Activated CD4-positive, alpha-beta T cell treated with anti-CD3 and anti-CD28 coated beads for 36 hours (primary cell): ENCODE measurements at regions not wholly inside any gene's neighbourhood (a gene's known extent, or its start where the extent isn't known, plus 50 kb on each side); places are given as distances from the start of the nearest gene placed in this dataset.

Experiments
- ATAC-seq: fragments of 200-7000 bp; cut with Tn5 transposase; one replicate; pipeline ENCODE4 v1.10.0; 2021; ENCODE audit warnings: mild to moderate bottlenecking, moderate library complexity
- CTCF ChIA-PET: fragments of 350-600 bp; sonication (Branson Sonifier 250); formaldehyde crosslinking; loops from one replicate; lab custom pipeline; 2021; ENCODE audit warnings: antibody characterized with exemption; lab: Charles Lee
- POLR2A ChIA-PET: fragments of 350-600 bp; sonication (Branson Sonifier 250); formaldehyde crosslinking; loops from one replicate; lab custom pipeline; 2021; ENCODE audit warnings: antibody characterized with exemption, inconsistent platforms; lab: Charles Lee
- DNase-seq: peaks from one replicate; pipeline ENCODE4 v3.0.0-alpha.2; 2020
- H3K27ac Mint-ChIP-seq: one replicate; pipeline ENCODE4 v1.8.0; 2021; ENCODE audit warnings: mixed read lengths
- H3K27me3 Mint-ChIP-seq: one replicate; pipeline ENCODE4 v1.8.0; 2021; ENCODE audit warnings: mixed read lengths
- H3K36me3 Mint-ChIP-seq: one replicate; pipeline ENCODE4 v1.8.0; 2021; ENCODE audit warnings: low read depth, mixed read lengths
- H3K4me1 Mint-ChIP-seq: one replicate; pipeline ENCODE4 v1.8.0; 2021; ENCODE audit warnings: mixed read lengths
- H3K4me3 Mint-ChIP-seq: one replicate; pipeline ENCODE4 v1.8.0; 2021; ENCODE audit warnings: mild to moderate bottlenecking, moderate library complexity, mixed read lengths
- H3K9me3 Mint-ChIP-seq: one replicate; pipeline ENCODE4 v1.8.0; 2021; ENCODE audit warnings: low read depth, mixed read lengths
- intact Hi-C, 2 experiments: fragments of 100-400 bp; cut with DNase I in 1 of 2; cut with micrococcal nuclease in 1 of 2; formaldehyde crosslinking; loops; one replicate each; pipeline versions ENCODE4 v1.14.2 to v1.15.1; 2022 to 2024; cut with DNase I, micrococcal nuclease

- H3K36me3 Mint-ChIP-seq, result no peaks in the 10 kb centered on the region
- H3K4me3 Mint-ChIP-seq, result no peak overlapping the region
- ChIA-PET POLR2A (no interaction called here), CTCF (no interaction called here)
- intact Hi-C loops, result no loop called here
- ATAC-seq, result no peak
- no peaks in the 10 kb centered on the region for H3K27me3 Mint-ChIP-seq
- H3K4me1 Mint-ChIP-seq, result peaks cover 16% of the 10 kb centered on the region
- no peak for DNase-seq
- no peak overlapping the region for H3K27ac Mint-ChIP-seq
- no peaks in the 10 kb centered on the region for H3K9me3 Mint-ChIP-seq
Measured at GRCh38 chr10:4198216-4198615, 413.2 kb upstream of the KLF6 start.

- Mint-ChIP-seq H3K4me1 (peaks cover 16% of the 10 kb centered on the region), H3K27me3 (no peaks in the 10 kb centered on the region), H3K36me3 (no peaks in the 10 kb centered on the region), H3K27ac (no peak overlapping the region), H3K9me3 (no peaks in the 10 kb centered on the region), H3K4me3 (no peak overlapping the region)
- ChIA-PET CTCF (no interaction called here), POLR2A (no interaction called here)
- DNase-seq (no peak), ATAC-seq (no peak)
- intact Hi-C loops, result no loop called here
Measured at GRCh38 chr10:4197676-4198075, 412.7 kb upstream of the KLF6 start.

DNA sequence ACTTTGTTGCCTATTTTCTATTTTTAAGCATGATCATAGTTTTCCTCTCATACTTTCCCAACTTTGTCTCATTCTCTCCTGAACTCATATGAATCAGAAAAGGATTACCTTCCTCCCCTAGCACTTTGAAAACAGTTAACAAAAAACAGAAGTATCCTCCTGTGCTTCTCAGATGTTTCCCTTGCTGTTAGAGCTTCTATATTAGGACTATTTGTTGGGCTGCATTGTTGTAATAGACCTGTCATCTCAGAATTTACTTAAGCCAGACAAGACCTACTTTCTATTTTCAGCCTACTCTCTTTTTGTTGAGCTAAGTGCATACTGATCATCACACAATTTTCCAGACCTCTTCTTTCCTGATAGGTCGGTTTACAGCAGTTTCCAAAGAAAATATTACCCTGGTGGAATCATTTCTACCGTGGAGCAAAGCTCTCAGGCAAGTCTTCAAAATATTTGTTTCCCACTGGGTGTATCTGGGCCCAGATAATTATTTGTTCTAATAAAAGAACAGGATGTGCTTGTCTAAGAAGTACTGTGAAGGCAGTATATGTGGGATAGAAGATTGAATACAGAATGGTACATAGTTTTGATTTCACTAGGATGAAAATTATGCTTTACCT, 411.9 kb upstream of the KLF6 start:
- intact Hi-C loops, result no loop called here
- Mint-ChIP-seq H3K27ac (no peak overlapping the region), H3K4me1 (peaks cover 16% of the 10 kb centered on the region), H3K9me3 (no peaks in the 10 kb centered on the region), H3K36me3 (no peaks in the 10 kb centered on the region), H3K27me3 (no peaks in the 10 kb centered on the region), H3K4me3 (no peak overlapping the region)
- ChIA-PET POLR2A (interaction anchor here (0.6 kb wide), 1 partner anchor 51 kb away, joined by 3 read pairs; no protein-coding TSS in a partner anchor), CTCF (interaction anchor here (0.8 kb wide), 1 partner anchor 618 kb away, joined by 3 read pairs; no protein-coding TSS in a partner anchor)
- DNase-seq (no peak), ATAC-seq (peak; percentile 36)

GRCh38 chr10:4196183-4196582, 411.2 kb upstream of the KLF6 start:
- no peak overlapping the region for H3K4me3 Mint-ChIP-seq
- H3K27me3 Mint-ChIP-seq, result no peaks in the 10 kb centered on the region
- H3K4me1 Mint-ChIP-seq, result peaks cover 16% of the 10 kb centered on the region
- ATAC-seq (no peak), DNase-seq (no peak)
- intact Hi-C loops, result no loop called here
- H3K27ac Mint-ChIP-seq, result no peak overlapping the region
- H3K9me3 Mint-ChIP-seq, result no peaks in the 10 kb centered on the region
- CTCF ChIA-PET, result interaction anchor here (0.8 kb wide), 1 partner anchor 619 kb away, joined by 3 read pairs; no protein-coding TSS in a partner anchor
- POLR2A ChIA-PET, result interaction anchor here (0.6 kb wide), 1 partner anchor 52 kb away, joined by 3 read pairs; no protein-coding TSS in a partner anchor
- H3K36me3 Mint-ChIP-seq, result no peaks in the 10 kb centered on the region

DNA sequence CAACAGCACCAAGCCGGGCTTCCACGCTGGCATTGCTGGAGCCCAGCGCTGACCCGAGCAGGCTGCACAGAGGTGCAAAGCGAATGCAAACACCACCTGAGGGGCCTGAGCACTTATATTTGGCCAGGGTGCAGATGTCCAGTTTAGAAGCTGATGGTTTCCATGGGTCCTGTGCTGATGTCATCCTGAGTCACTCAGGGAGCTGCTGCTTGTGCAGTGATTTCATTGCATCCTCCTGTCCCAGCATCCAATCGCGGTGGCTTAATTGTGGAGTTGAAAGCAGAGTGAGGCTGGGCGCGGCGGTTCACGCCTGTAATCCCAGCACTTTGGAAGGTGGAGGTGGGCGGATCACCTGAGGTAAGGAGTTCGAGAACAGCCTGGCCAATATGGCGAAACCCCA, 410.2 kb upstream of the KLF6 start:
- peaks cover 16% of the 10 kb centered on the region for H3K4me1 Mint-ChIP-seq
- ChIA-PET CTCF (no interaction called here), POLR2A (no interaction called here)
- H3K36me3 Mint-ChIP-seq, result no peaks in the 10 kb centered on the region
- H3K27me3 Mint-ChIP-seq, result no peaks in the 10 kb centered on the region
- intact Hi-C loops, result no loop called here
- H3K4me3 Mint-ChIP-seq, result no peak overlapping the region
- no peaks in the 10 kb centered on the region for H3K9me3 Mint-ChIP-seq
- no peak overlapping the region for H3K27ac Mint-ChIP-seq
- ATAC-seq, result no peak
- no peak for DNase-seq

GRCh38 chr10:4194231-4194630, 409.2 kb upstream of the KLF6 start:
- H3K36me3 Mint-ChIP-seq, result no peaks in the 10 kb centered on the region
- intact Hi-C loops, result no loop called here
- no peak overlapping the region for H3K4me3 Mint-ChIP-seq
- peaks cover 16% of the 10 kb centered on the region for H3K4me1 Mint-ChIP-seq
- DNase-seq, result no peak
- CTCF ChIA-PET, result no interaction called here
- no peak for ATAC-seq
- no peaks in the 10 kb centered on the region for H3K27me3 Mint-ChIP-seq
- H3K9me3 Mint-ChIP-seq, result no peaks in the 10 kb centered on the region
- POLR2A ChIA-PET, result no interaction called here
- no peak overlapping the region for H3K27ac Mint-ChIP-seq

- no peak overlapping the region for H3K4me3 Mint-ChIP-seq
- ATAC-seq, result no peak
- ChIA-PET CTCF (no interaction called here), POLR2A (no interaction called here)
- H3K4me1 Mint-ChIP-seq, result peaks cover 12% of the 10 kb centered on the region
- no peaks in the 10 kb centered on the region for H3K27me3 Mint-ChIP-seq
- intact Hi-C loops, result no loop called here
- H3K9me3 Mint-ChIP-seq, result no peaks in the 10 kb centered on the region
- H3K27ac Mint-ChIP-seq, result no peak overlapping the region
- H3K36me3 Mint-ChIP-seq, result no peaks in the 10 kb centered on the region
- no peak for DNase-seq
Measured at GRCh38 chr10:4191894-4192293, 406.9 kb upstream of the KLF6 start.

GRCh38 chr10:4191354-4191753, 406.3 kb upstream of the KLF6 start:
- peaks cover 7% of the 10 kb centered on the region for H3K4me1 Mint-ChIP-seq
- H3K27me3 Mint-ChIP-seq, result no peaks in the 10 kb centered on the region
- ChIA-PET CTCF (interaction anchor here (0.9 kb wide), 1 partner anchor 994 kb away, joined by 3 read pairs; no protein-coding TSS in a partner anchor), POLR2A (no interaction called here)
- no peak for ATAC-seq
- H3K9me3 Mint-ChIP-seq, result no peaks in the 10 kb centered on the region
- H3K36me3 Mint-ChIP-seq, result no peaks in the 10 kb centered on the region
- DNase-seq, result no peak
- no peak overlapping the region for H3K4me3 Mint-ChIP-seq
- intact Hi-C loops, result no loop called here
- H3K27ac Mint-ChIP-seq, result no peak overlapping the region

- ChIA-PET POLR2A (no interaction called here), CTCF (interaction anchor here (0.9 kb wide), 1 partner anchor 993 kb away, joined by 3 read pairs; no protein-coding TSS in a partner anchor)
- ATAC-seq (no peak), DNase-seq (no peak)
- H3K9me3 Mint-ChIP-seq, result no peaks in the 10 kb centered on the region
- intact Hi-C loops, result no loop called here
- no peaks in the 10 kb centered on the region for H3K36me3 Mint-ChIP-seq
- no peak overlapping the region for H3K4me3 Mint-ChIP-seq
- no peaks in the 10 kb centered on the region for H3K27me3 Mint-ChIP-seq
- H3K4me1 Mint-ChIP-seq, result peaks cover 3% of the 10 kb centered on the region
- no peak overlapping the region for H3K27ac Mint-ChIP-seq
Measured at GRCh38 chr10:4190876-4191275, 405.9 kb upstream of the KLF6 start.

GRCh38 chr10:4189281-4189680, 404.3 kb upstream of the KLF6 start:
- Mint-ChIP-seq H3K4me1 (peaks cover 3% of the 10 kb centered on the region), H3K4me3 (no peak overlapping the region), H3K27ac (no peak overlapping the region), H3K9me3 (no peaks in the 10 kb centered on the region), H3K36me3 (no peaks in the 10 kb centered on the region), H3K27me3 (no peaks in the 10 kb centered on the region)
- intact Hi-C loops, result no loop called here
- no peak for ATAC-seq
- DNase-seq, result no peak
- ChIA-PET POLR2A (no interaction called here), CTCF (interaction anchor here (0.6 kb wide), 1 partner anchor 672 kb away, joined by 4 read pairs; no protein-coding TSS in a partner anchor)

DNA sequence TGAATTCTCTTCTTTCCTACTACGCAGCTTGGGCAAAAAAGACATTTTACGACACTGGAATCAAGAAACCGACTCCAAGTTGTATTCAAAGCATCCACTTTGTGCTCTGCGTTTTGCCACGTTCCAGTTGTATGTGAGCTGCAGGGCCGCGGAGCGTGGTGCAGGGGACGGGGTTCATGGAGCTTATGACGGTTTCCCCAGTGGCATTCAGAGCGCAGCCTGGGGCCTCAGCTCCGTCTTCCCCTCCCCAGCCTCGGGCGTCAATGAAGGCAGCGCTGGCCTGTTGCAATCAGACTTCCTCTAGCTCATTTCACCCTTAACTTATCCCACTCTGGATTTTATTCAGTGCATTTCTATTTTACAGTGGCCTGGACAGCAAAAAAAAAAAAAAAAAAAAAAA, 403.4 kb upstream of the KLF6 start:
- Mint-ChIP-seq H3K9me3 (no peaks in the 10 kb centered on the region), H3K4me1 (peaks cover 3% of the 10 kb centered on the region), H3K27me3 (no peaks in the 10 kb centered on the region), H3K36me3 (no peaks in the 10 kb centered on the region), H3K27ac (no peak overlapping the region), H3K4me3 (no peak overlapping the region)
- POLR2A ChIA-PET, result no interaction called here
- no peak for DNase-seq
- no peak for ATAC-seq
- intact Hi-C loops, result no loop called here
- CTCF ChIA-PET, result interaction anchor here (1.3 kb wide), 1 partner anchor 383 kb away, joined by 3 read pairs; no protein-coding TSS in a partner anchor

DNA sequence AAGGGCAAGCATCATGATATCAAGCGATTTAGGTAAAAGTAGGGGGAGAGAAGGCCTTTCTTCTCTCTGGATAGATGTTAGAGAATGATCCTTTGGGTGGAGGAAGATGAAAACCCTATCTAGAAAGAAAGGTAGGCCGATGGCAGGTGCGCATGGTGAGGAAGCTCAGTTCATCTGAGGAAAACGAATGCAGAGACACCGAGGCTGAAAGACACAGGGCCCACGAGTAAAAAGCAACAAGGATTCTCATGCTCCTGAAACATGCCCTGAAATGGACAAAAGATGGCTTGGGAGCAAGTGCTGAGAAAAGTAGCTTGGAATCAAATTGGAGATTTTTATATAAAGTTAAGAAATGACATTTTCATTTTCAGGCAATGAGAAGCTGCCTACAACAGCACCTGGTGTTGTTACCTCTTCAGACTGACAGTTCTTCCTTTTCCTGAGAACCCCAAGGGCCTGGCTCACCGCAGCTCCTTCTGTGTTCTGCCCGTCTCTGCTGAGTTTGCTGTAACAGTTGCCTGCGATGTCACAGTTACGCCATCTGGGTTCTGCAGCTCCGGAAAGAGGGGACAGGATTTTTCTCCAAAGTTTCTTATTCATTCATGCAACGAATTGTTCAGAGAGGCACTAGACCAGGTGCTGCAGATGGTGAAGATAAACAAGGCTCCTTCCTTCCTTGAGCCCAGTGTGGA, 402.0 kb upstream of the KLF6 start:
- H3K27ac Mint-ChIP-seq, result no peak overlapping the region
- no peaks in the 10 kb centered on the region for H3K36me3 Mint-ChIP-seq
- H3K27me3 Mint-ChIP-seq, result no peaks in the 10 kb centered on the region
- intact Hi-C loops, result no loop called here
- no peak overlapping the region for H3K4me3 Mint-ChIP-seq
- ChIA-PET CTCF (interaction anchor here (0.5 to 1.3 kb wide), 3 partner anchors 56 to 381 kb away, joined by 3 to 6 read pairs (median 3); no protein-coding TSS in a partner anchor), POLR2A (no interaction called here)
- no peak for ATAC-seq
- H3K9me3 Mint-ChIP-seq, result no peaks in the 10 kb centered on the region
- no peak for DNase-seq
- H3K4me1 Mint-ChIP-seq, result peaks cover 3% of the 10 kb centered on the region
